Calu3 (cell line): ENCODE measurements at regions not wholly inside any gene's neighbourhood (a gene's known extent, or its start where the extent isn't known, plus 50 kb on each side); places are given as distances from the start of the nearest gene placed in this dataset.

ENCODE experiments used
- BruUV-seq: library from RNA; stranded (reverse); fragments of 400-500 nt; replicated peaks from 2 replicates; lab custom pipeline; 2021; lab: Mats Ljungman, UMichigan
- CTCF ChIA-PET: fragments of 300-600 bp; sonication (Branson Sonifier 250); formaldehyde crosslinking; loops from one replicate; lab custom pipeline; 2022; ENCODE audit warnings: antibody characterized with exemption; lab: Charles Lee
- DNase-seq: peaks from one replicate; pipeline ENCODE4 v3.0.0; 2022
- H3K27ac Mint-ChIP-seq: one replicate; pipeline ENCODE4 v1.8.0; 2022; ENCODE audit warnings: mixed read lengths; ENCODE audit not compliant: unreplicated experiment
- H3K27me3 Mint-ChIP-seq: one replicate; pipeline ENCODE4 v1.8.0; 2022; ENCODE audit warnings: mixed read lengths; ENCODE audit not compliant: unreplicated experiment
- H3K36me3 Mint-ChIP-seq: one replicate; pipeline ENCODE4 v1.8.0; 2022; ENCODE audit warnings: mild to moderate bottlenecking, moderate library complexity, mixed read lengths; ENCODE audit not compliant: insufficient read depth, unreplicated experiment
- H3K4me1 Mint-ChIP-seq: one replicate; pipeline ENCODE4 v1.8.0; 2022; ENCODE audit warnings: mild to moderate bottlenecking, low read depth, mixed read lengths; ENCODE audit not compliant: unreplicated experiment
- H3K4me3 Mint-ChIP-seq: one replicate; pipeline ENCODE4 v1.8.0; 2022; ENCODE audit warnings: mild to moderate bottlenecking, low read depth, moderate library complexity, mixed read lengths; ENCODE audit not compliant: unreplicated experiment
- H3K9me3 Mint-ChIP-seq: one replicate; pipeline ENCODE4 v1.8.0; 2022; ENCODE audit warnings: low read depth, mixed read lengths; ENCODE audit not compliant: unreplicated experiment
- intact Hi-C: fragments of 100-400 bp; cut with micrococcal nuclease; formaldehyde crosslinking; loops from one replicate; pipeline ENCODE4 v1.10.0; 2022; ENCODE audit not compliant: unreplicated experiment
- TF ChIP-seq, protein P1 (sequence below): fragments of 200-600 bp; IDR thresholded peaks from one replicate; pipeline ENCODE4 v1.8.0; 2022; ENCODE audit warnings: antibody characterized with exemption; ENCODE audit not compliant: unreplicated experiment

DNA sequence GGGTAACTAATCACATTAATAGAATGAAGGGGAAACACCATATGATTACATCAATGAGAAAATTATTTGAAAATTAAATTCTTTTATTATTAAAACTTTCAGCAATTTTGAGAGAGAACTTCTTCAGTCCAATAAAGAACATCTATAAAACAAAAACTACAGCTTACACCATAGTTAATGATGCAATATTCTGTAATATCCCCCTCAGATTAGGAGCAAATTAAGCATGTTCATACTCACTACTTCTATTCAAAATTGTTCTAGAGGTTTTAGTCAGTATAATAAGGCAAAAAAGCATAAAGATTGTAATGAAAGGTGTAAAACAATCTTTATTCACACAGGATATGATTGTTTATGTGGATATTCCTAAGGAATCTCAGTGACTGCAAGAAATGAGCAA, 465.4 kb downstream of the CD109 start:
- no peaks in the 10 kb centered on the region for H3K36me3 Mint-ChIP-seq
- no peaks in the 10 kb centered on the region for H3K27me3 Mint-ChIP-seq
- CTCF ChIA-PET, result no interaction called here
- no peak for DNase-seq
- no TSS peak for BruUV-seq
- no peak overlapping the region for H3K4me3 Mint-ChIP-seq
- H3K9me3 Mint-ChIP-seq, result peaks cover 7% of the 10 kb centered on the region
- TF ChIP-seq, protein P1, sequence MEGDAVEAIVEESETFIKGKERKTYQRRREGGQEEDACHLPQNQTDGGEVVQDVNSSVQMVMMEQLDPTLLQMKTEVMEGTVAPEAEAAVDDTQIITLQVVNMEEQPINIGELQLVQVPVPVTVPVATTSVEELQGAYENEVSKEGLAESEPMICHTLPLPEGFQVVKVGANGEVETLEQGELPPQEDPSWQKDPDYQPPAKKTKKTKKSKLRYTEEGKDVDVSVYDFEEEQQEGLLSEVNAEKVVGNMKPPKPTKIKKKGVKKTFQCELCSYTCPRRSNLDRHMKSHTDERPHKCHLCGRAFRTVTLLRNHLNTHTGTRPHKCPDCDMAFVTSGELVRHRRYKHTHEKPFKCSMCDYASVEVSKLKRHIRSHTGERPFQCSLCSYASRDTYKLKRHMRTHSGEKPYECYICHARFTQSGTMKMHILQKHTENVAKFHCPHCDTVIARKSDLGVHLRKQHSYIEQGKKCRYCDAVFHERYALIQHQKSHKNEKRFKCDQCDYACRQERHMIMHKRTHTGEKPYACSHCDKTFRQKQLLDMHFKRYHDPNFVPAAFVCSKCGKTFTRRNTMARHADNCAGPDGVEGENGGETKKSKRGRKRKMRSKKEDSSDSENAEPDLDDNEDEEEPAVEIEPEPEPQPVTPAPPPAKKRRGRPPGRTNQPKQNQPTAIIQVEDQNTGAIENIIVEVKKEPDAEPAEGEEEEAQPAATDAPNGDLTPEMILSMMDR, result no peak
- peaks cover 9% of the 10 kb centered on the region for H3K4me1 Mint-ChIP-seq
- H3K27ac Mint-ChIP-seq, result peak overlapping the region; percentile 23
- intact Hi-C loops, result no loop called here

DNA sequence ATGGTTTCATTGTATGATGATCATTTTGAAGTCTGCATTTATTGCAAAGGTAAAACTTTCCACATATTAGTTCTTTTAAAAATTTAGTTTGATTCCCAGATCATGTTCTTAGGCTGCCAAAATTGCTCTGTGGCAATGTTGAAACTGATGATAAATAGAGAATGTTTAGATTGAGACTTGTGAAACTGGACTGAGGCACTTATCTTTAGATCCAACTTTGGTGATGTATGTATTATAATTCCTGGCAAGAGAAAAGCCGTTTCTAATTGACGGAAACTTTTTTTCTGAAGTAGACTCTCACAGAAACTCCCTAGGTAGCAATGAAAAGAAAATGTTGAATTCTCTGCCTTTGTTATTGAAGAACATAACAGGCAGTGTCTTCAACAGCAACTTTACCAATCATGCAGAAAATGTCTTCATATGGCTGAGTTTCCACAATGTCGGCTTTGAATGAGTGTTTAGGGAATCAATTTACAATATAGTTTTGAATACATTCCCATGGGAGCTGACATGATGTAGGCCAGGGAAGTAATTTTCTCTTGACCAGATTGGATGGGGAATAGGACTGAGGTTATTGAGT, 456.2 kb downstream of the CD109 start:
- TF ChIP-seq, protein P1, result no peak
- Mint-ChIP-seq H3K4me1 (no peaks in the 10 kb centered on the region), H3K4me3 (no peak overlapping the region), H3K9me3 (peaks cover 3% of the 10 kb centered on the region), H3K27ac (no peak overlapping the region), H3K36me3 (no peaks in the 10 kb centered on the region), H3K27me3 (no peaks in the 10 kb centered on the region)
- intact Hi-C loops, result no loop called here
- DNase-seq, result no peak
- BruUV-seq, result no TSS peak
- CTCF ChIA-PET, result no interaction called here

DNA sequence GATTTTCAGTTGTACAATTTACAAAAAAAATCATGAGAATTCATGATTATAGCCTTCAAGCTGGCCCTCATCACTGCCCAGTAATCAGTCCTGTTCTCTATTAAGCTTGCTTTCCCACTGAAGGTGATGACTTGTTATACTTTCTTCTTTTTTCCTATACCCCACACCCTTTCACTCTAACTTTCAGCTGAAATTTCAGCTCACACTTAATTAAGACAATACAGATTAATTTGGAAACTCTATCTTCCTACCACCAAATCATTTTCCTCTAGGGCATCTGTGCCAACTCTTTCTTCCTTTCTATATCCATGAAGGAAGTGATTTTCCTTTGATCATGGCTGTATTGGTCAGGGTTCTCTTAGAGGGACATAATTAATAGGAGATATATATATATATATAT, 449.9 kb downstream of the CD109 start:
- no peaks in the 10 kb centered on the region for H3K36me3 Mint-ChIP-seq
- no peak overlapping the region for H3K4me3 Mint-ChIP-seq
- BruUV-seq, result no TSS peak
- DNase-seq, result no peak
- intact Hi-C loops, result no loop called here
- H3K9me3 Mint-ChIP-seq, result peaks cover 3% of the 10 kb centered on the region
- TF ChIP-seq, protein P1, result no peak
- H3K27me3 Mint-ChIP-seq, result no peaks in the 10 kb centered on the region
- H3K27ac Mint-ChIP-seq, result no peak overlapping the region
- H3K4me1 Mint-ChIP-seq, result peaks cover 11% of the 10 kb centered on the region
- CTCF ChIA-PET, result no interaction called here

DNA sequence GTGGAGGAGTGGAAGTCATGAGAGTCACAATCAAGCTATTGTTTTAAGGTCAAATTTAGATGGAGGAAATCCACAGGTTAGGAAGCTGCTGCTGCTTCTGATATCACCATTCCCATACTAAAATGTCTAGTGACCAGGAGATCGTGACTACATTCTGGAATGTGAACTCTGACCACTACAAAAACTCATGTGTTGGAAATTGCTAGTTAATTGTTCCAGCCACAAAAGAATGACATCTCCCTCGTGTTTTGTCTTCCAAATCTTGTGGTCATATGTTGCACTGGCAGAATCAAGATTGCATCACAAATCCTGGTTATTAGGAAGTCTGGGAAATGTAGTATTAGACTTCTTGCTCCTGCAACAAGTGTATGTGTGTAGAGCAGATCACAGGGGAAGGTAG, 441.9 kb downstream of the CD109 start:
- Mint-ChIP-seq H3K27ac (peak overlapping the region; percentile 97), H3K4me3 (peak overlapping the region; percentile 49), H3K36me3 (peaks cover 5% of the 10 kb centered on the region), H3K4me1 (peaks cover 17% of the 10 kb centered on the region), H3K27me3 (no peaks in the 10 kb centered on the region), H3K9me3 (peaks cover 8% of the 10 kb centered on the region)
- intact Hi-C loops, result no loop called here
- CTCF ChIA-PET, result no interaction called here
- BruUV-seq, result no TSS peak
- TF ChIP-seq, protein P1, result no peak
- DNase-seq, result peak; percentile 6
